ENCODE measurements at regions not wholly inside any gene's neighbourhood (a gene's known extent, or its start where the extent isn't known, plus 50 kb on each side); places are given as distances from the start of the nearest gene placed in this dataset.

DNA sequence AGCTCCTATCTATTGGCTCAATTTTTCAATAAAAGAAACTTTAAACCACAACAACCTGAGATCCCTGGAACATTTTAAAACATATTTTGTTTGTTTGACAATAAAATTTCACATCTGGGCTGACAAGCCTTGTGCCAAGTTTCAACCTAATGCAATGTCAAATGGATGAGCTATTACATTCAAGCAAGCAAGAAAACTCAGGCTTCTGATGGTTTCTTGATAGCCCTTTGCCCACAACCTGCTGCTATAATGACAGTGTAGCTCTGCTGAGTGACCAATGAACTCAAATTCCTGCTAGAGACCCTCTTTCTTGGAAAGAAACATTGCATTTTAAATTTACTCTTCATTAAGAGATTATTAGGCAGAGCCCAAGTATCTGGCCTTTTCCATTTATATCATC lies 472.9 kb downstream of the ARHGEF28 start:
- TF ChIP-seq, protein P1, sequence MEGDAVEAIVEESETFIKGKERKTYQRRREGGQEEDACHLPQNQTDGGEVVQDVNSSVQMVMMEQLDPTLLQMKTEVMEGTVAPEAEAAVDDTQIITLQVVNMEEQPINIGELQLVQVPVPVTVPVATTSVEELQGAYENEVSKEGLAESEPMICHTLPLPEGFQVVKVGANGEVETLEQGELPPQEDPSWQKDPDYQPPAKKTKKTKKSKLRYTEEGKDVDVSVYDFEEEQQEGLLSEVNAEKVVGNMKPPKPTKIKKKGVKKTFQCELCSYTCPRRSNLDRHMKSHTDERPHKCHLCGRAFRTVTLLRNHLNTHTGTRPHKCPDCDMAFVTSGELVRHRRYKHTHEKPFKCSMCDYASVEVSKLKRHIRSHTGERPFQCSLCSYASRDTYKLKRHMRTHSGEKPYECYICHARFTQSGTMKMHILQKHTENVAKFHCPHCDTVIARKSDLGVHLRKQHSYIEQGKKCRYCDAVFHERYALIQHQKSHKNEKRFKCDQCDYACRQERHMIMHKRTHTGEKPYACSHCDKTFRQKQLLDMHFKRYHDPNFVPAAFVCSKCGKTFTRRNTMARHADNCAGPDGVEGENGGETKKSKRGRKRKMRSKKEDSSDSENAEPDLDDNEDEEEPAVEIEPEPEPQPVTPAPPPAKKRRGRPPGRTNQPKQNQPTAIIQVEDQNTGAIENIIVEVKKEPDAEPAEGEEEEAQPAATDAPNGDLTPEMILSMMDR (IDR thresholded peaks at IDR 0.05), result no peak
- TF ChIP-seq POLR2A (IDR thresholded peaks at IDR 0.05), result no peak

Data from uterus (tissue), 2 donors.